Dedifferentiated amniotic fluid mesenchymal stem cell (primary cell): ENCODE measurements at regions not wholly inside any gene's neighbourhood (a gene's known extent, or its start where the extent isn't known, plus 50 kb on each side); places are given as distances from the start of the nearest gene placed in this dataset.

ENCODE experiments used
- DNase-seq: peaks from one replicate; pipeline ENCODE4 v3.0.0-alpha.2; 2016; ENCODE audit errors: extremely low spot score

DNA sequence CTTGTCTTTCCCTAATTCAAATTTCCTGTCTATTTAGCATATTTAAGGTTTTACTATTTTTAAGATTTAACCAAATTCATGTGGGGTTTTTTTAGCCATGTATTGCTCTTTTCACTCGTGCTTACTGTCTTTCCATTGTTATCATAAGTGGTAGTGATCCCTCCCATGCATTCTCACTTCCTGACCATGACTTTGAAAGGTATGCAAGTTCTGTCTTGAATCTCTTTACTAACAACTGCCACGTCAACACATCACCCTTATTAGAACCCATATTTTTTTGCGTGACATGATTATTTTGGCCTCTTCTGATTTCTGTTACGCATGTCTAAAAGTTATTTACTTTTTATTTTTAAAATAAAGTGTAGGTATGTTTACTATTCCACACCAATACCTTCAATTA is 94.7 kb upstream of the CDH6 start:
- DNase-seq = no peak

DNA sequence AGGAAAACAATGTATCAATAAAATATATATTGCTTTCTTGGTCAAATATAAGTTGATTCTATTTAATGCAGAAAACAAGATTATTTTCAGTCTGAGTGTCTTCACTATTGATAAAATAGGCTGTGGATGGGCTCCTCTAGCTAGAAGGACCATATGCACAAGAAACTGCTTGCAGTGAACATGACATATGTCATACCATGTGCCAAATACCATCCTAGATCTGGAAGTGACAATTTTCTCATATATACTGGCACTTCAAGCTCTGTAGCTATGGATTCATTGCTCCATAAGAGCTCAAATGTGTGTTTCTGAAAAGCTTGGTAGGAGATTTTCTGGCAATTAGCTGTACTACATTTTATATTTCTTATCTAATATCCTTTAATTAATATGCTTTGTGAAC is 95.6 kb upstream of the CDH6 start:
- no peak for DNase-seq

DNA sequence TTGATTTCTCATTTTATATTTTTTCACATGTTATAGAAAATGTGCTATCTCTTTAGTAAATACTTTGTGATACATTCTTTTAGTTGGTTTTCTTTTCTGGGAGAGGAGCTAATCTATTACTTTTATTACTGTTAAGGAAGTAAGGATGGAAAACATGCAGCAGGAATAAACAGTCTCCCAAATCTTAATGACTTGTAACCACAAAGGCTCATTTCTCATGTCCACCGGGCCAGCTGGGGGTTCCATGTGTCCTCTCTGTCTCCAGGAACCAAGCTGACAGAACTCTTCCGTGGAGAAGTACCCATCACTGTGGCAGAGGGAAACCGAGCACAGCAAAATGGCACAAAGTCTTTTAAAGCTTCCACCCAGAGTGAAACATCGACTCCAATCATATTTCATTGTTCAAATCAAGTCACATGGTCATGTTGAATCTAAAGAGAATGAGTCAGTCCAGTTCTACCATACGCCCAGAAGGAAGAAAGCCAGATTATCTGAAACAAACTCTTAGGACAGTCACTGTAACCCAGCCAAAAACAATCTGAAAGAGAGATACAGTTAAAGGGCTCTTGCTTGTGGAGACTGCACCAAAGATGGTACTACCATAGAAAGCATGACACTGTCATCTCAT is 97.1 kb upstream of the CDH6 start:
- peak; percentile 57 for DNase-seq

GRCh38 chr5:31095796-31096195 is 97.7 kb upstream of the CDH6 start:
- DNase-seq = no peak

- no peak for DNase-seq
These were observed 102.0 kb upstream of the CDH6 start for GRCh38 chr5:31091501-31091900.

DNA sequence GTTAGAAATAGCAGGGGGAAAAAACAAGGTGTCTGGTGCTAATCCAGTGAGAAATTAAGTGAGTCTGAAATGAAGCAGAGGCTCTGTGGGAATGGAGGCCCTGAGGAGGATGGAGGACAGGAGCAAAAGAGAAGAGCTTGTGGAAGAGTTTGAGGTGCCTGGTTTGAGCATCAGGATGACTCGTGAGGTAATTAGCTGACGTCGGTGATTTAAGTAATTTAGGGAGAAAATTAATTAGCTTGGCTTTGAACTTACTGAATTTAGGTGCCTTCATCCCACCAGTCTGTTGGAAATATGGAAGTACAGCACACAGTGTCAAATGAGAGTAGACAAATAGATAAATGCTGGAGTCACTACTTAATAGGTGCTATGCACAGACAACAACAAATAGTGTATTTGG is 103.0 kb upstream of the CDH6 start:
- no peak for DNase-seq

GRCh38 chr5:31086839-31087415 is 106.6 kb upstream of the CDH6 start:
- DNase-seq = no peak

DNA sequence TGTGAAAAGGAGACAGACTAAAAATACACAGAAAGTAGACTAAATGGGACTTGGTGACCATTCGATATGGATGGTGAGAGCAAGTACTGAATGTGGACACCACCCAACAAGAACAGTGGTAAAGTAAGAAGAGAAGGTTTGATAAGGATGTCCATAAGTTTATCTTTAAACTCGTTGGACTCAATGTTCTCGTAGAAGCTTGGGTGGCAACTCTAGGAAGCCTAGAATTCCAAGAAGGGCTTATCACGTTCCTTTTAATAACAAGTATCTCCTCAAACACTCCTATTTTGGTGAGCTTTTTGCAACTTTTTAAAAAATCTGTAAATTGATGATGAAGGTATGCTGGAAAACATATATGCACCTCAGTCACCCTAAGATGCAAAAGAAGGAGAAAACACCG is 108.6 kb upstream of the CDH6 start:
- no peak for DNase-seq

DNA sequence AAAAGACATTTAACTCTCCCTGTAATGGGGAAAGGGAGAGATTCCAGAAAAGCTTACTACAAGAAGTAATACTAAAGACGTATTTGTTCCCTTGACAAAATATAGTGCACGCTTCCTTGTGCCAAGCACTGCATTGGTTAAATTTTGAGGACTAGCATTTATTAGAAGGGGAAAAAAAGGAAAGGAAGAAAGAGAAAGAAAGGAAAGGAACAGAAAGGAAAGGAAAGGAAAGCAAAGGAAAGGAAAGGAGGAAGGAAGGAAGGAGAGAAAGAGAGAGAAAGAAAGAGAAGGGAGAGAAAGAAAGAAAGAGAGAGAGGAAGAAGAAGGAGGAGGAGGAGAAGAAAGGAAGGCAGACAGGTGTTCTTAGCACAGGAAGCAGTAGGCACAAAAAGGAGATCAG is 110.1 kb upstream of the CDH6 start:
- no peak for DNase-seq

- no peak for DNase-seq
These were observed 113.8 kb upstream of the CDH6 start for GRCh38 chr5:31079668-31080067.

- DNase-seq = no peak
These were observed 114.5 kb upstream of the CDH6 start for GRCh38 chr5:31078956-31079355.

DNA sequence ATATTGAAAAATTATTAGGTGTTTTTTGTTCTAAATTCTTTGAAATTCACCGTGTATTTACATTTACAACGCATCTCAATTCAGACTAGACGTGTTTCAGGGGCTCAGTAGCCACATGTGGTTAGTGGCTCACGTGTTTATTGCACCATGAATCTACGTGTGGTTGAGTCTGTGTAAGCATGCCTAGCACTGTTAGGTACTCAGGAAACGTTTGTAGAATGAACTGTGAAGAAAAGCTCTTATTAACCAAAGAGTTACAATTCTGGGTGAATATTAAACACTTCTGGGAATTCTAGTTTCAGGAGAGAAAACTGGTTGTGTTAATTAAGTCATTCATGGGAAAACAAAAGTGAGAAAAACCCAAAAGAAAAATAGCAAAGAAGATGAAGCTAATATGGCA is 117.5 kb upstream of the CDH6 start:
- no peak for DNase-seq

GRCh38 chr5:31068287-31068686 is 125.2 kb upstream of the CDH6 start:
- no peak for DNase-seq

- DNase-seq = peak; percentile 82
These were observed 126.7 kb upstream of the CDH6 start for GRCh38 chr5:31066655-31067328.

DNA sequence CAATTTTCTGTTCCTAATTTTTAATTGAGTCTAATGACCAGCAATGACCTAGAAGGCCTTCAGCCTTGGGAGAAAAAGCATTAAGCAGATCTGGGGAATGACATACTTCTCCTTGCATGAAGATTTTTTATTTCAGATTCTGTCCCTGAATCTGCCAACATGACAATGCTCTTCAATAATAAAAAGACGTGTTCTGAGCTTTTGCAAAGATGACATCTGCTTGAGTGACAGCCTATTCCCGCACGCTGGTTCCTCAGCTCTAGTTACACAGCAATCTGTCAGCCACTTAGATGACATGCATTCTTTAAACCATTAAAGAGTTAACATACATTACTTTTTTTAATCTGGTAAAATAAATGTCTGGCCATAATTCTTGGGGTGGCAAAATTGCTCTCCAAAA is 129.3 kb upstream of the CDH6 start:
- no peak for DNase-seq

DNA sequence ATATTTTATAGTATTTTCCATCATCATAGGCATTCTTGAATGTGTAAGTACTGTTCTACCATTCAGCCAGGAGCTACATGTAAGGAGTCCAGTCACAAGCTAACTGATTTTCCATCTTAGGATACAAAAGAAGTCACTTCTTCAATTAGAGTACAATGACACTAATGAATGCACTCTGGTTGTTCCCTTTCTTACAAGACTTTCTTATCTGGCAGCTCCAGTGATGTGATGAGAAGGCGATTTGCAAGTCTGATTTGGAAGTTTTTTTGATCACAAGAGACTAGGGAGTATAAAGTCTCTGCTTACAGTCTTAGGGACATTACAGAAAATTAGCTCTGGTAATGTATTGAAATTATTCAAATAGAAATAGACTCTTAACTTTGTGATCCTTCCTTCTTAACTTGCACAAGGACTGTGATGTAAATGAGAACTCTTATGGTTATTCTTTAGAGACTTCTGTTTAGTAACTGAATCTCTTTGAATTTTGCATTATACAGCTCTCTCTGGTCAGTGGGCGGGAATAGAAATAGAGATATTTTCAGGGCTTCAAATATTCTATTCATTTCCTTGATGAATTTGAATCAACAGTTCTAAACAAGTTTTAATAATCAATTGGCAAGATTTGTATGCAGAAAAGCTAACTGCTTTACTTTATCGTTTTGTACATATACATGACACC is 130.4 kb upstream of the CDH6 start:
- DNase-seq = no peak

GRCh38 chr5:31059889-31060288 is 133.6 kb upstream of the CDH6 start:
- no peak for DNase-seq

- no peak for DNase-seq
These were observed 139.0 kb upstream of the CDH6 start for GRCh38 chr5:31054453-31054852.

DNA sequence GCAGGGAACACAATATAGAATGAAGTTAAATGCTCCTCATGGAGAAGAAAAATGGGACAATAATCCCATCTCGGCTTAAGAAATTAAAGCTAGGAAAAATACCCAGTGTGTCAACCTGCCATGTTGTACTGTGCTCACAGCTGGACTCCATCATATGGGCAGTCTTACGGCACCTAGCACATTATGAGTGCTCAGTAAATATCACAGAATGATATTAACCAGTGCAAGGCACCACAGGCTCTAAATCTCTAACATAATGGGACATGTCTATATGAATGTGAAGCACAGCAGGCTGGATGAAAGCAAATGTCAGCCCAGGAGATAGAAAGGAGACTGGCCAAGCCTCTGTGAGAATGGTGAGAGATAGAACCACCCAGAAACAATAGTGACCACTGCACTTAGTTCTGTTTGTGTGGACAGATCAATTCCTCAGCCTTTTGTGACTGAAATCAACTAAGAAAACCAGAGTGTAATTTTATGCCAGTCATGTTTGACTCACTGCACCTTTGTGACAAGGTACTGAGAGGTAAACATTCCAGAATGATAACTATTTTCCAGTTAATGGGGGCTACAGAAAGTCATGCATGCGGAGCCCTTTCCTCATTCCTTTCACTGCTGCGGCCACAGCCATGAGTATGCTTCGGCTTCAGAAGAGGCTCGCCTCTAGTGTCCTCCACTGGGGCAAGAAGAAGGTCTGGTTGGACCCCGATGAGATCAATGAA is 140.4 kb upstream of the CDH6 start:
- DNase-seq = no peak

DNA sequence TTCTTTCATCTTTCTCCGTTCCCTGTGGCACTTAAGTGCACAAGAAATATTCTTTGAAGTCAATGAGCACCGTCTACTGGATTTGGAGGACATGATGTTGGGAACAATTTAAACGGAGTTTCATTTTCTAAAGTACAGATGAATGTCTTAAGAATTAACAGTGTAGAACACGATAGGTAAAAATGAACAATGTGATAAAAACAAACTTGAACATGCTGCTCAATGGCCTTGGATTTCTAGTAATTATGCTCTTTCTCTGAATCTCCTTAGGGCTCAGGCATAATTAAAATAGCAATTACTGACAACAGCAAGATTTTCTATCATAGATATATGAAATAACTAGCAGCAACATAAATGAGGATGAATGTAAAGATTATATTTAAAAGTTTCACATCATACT is 142.2 kb upstream of the CDH6 start:
- DNase-seq = no peak

DNA sequence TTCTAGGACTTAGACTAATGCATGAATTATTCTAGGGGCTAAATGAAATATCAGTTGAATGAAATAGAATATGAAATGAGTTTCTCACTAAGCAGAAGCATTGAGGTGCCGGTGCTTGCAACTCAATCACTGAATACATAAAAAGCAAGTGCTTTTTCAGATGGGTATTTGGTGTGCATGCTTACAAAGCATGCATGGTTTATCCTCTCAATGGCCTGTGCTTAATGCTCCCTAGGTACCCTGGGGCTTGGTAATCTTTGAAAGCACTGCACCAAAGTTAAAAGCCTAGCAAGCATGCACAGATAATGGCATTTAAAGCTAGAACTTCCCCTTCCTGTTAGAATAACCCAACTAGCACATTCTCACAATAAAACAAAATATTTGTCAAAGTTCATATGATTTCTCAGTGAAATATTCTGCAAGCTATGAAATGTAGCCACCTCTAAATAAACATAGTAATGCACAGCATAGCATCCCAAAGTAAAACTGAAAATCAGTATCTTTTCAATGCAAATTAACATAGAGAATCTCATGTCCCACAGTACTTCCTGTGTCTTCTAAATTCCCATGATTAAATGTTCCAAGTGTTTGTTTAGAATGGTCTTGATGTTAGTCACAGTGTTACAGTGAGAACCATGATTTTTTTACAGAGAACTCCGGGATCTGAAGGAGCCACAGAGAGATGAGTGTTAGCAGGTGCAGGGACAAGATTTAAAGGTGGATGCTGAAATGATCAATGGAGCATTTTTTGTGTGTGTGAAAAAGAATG is 143.4 kb upstream of the CDH6 start:
- no peak for DNase-seq

GRCh38 chr5:31049461-31049860 is 144.0 kb upstream of the CDH6 start:
- DNase-seq = no peak
